ENCODE measurements at regions not wholly inside any gene's neighbourhood (a gene's known extent, or its start where the extent isn't known, plus 50 kb on each side); places are given as distances from the start of the nearest gene placed in this dataset.

DNA sequence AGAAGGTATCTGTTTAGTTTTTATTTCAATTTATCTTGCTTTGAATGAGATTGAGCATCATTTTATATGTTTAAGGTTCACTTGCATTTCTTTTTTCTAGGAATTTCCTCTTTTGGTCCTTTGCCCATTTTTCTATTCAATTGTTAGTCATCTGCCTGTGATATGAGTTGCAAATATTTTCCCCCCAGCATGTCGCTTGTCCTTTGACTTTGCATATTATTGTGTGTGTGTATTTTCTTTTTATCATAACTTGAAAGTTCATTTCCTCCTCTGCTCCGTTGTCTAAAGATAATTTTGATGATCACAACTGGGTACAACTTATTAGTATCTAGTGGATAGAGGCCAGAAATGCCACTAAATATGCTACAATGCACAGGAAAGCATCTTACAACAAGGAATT is 132.7 kb upstream of the MDFIC start:
- H3K4me1 ChIP-seq (ENCODE audit: insufficient read depth, low read length): no peaks in the 10 kb centered on the region
- no peaks in the 10 kb centered on the region for H3K36me3 Mint-ChIP-seq (ENCODE audit: low read depth)
- intact Hi-C loops (cut with DNase I, micrococcal nuclease): no loop called here
- no peaks in the 10 kb centered on the region for H3K4me1 Mint-ChIP-seq (ENCODE audit: low read depth)
- ATAC-seq (ENCODE audit: poor library complexity) (no peak), DNase-seq (no peak)
- H3K27ac ChIP-seq (ENCODE audit: low read depth in 1 of 2, low read length in 2 of 2): no peak overlapping the region
- CTCF ChIA-PET: no interaction called here
- no peaks in the 10 kb centered on the region for H3K9me3 Mint-ChIP-seq
- no peaks in the 10 kb centered on the region for H3K27me3 Mint-ChIP-seq
- no peaks in the 10 kb centered on the region for H3K36me3 ChIP-seq (ENCODE audit: insufficient read depth, low read length)
- no peak overlapping the region for H3K4me3 Mint-ChIP-seq
- no peak overlapping the region for H3K27ac Mint-ChIP-seq
- TF ChIP-seq, protein P1, sequence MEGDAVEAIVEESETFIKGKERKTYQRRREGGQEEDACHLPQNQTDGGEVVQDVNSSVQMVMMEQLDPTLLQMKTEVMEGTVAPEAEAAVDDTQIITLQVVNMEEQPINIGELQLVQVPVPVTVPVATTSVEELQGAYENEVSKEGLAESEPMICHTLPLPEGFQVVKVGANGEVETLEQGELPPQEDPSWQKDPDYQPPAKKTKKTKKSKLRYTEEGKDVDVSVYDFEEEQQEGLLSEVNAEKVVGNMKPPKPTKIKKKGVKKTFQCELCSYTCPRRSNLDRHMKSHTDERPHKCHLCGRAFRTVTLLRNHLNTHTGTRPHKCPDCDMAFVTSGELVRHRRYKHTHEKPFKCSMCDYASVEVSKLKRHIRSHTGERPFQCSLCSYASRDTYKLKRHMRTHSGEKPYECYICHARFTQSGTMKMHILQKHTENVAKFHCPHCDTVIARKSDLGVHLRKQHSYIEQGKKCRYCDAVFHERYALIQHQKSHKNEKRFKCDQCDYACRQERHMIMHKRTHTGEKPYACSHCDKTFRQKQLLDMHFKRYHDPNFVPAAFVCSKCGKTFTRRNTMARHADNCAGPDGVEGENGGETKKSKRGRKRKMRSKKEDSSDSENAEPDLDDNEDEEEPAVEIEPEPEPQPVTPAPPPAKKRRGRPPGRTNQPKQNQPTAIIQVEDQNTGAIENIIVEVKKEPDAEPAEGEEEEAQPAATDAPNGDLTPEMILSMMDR (IDR thresholded peaks at IDR 0.05): no peak
- no peaks in the 10 kb centered on the region for H3K9me3 ChIP-seq (ENCODE audit: control insufficient read depth in 1 of 2, insufficient read depth in 1 of 2, low read length in 2 of 2)
- H3K4me3 ChIP-seq (ENCODE audit: low read length): no peak overlapping the region
- POLR2A ChIA-PET: no interaction called here
- H3K27me3 ChIP-seq (ENCODE audit: control insufficient read depth in 1 of 2, insufficient read depth in 2 of 2, low read length in 2 of 2): no peaks in the 10 kb centered on the region

DNA sequence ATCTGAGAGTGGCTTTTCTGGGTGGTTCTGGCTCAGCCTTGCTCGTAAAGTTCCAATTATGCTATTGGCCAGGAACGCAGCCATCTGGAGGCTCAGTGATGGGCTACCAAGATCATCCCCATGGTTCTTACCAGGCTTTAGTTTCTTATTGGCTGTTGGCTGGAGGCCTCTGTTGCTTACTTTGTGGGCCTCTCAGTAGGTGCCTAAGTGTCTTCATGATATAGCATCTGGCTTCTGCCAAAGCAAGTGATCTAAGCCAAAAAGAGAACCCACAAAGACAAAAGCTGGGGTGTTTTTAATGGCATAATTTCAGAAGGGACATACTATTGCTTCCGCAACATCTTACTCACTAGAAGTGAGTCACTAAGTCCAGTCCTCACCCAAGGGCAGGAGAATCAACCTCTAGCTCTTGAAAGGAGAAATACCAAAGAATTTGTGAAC is 132.0 kb upstream of the MDFIC start:
- Mint-ChIP-seq H3K4me1 (ENCODE audit: low read depth) (no peaks in the 10 kb centered on the region), H3K27ac (no peak overlapping the region), H3K36me3 (ENCODE audit: low read depth) (no peaks in the 10 kb centered on the region), H3K4me3 (no peak overlapping the region), H3K27me3 (no peaks in the 10 kb centered on the region), H3K9me3 (no peaks in the 10 kb centered on the region)
- no peak overlapping the region for H3K27ac ChIP-seq (ENCODE audit: low read depth in 1 of 2, low read length in 2 of 2)
- H3K9me3 ChIP-seq (ENCODE audit: control insufficient read depth in 1 of 2, insufficient read depth in 1 of 2, low read length in 2 of 2): no peaks in the 10 kb centered on the region
- POLR2A ChIA-PET: no interaction called here
- CTCF ChIA-PET: no interaction called here
- H3K4me1 ChIP-seq (ENCODE audit: insufficient read depth, low read length): no peaks in the 10 kb centered on the region
- intact Hi-C loops (cut with DNase I, micrococcal nuclease): no loop called here
- no peak for ATAC-seq (ENCODE audit: poor library complexity)
- no peak for DNase-seq
- no peak overlapping the region for H3K4me3 ChIP-seq (ENCODE audit: low read length)
- H3K27me3 ChIP-seq (ENCODE audit: control insufficient read depth in 1 of 2, insufficient read depth in 2 of 2, low read length in 2 of 2): no peaks in the 10 kb centered on the region
- no peaks in the 10 kb centered on the region for H3K36me3 ChIP-seq (ENCODE audit: insufficient read depth, low read length)
- TF ChIP-seq, protein P1 (IDR thresholded peaks at IDR 0.05): no peak

DNA sequence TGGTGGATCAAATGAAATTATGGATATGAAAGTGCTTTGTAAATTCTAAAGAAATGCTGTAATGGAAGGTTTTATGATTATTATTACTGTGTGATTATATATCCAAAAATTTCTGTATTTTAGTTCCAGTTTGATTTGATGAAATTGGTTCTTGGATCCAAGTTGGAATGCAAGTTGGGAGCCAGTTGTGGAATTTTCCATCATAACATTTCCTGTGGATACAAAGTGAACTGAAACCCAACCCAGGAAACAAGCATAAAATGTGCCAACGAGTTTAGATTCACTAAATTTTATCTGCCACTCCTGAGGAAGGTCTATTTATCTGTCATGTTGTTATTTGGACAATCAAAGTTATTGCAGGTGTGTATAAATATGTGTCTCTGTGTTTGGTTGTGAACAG is 131.4 kb upstream of the MDFIC start:
- Mint-ChIP-seq H3K4me1 (ENCODE audit: low read depth) (no peaks in the 10 kb centered on the region), H3K27ac (no peak overlapping the region), H3K27me3 (no peaks in the 10 kb centered on the region), H3K4me3 (no peak overlapping the region), H3K9me3 (no peaks in the 10 kb centered on the region), H3K36me3 (ENCODE audit: low read depth) (no peaks in the 10 kb centered on the region)
- intact Hi-C loops (cut with DNase I, micrococcal nuclease): no loop called here
- CTCF ChIA-PET: no interaction called here
- Histone ChIP-seq H3K36me3 (ENCODE audit: insufficient read depth, low read length) (no peaks in the 10 kb centered on the region), H3K4me1 (ENCODE audit: insufficient read depth, low read length) (no peaks in the 10 kb centered on the region), H3K4me3 (ENCODE audit: low read length) (no peak overlapping the region), H3K27me3 (ENCODE audit: control insufficient read depth in 1 of 2, insufficient read depth in 2 of 2, low read length in 2 of 2) (no peaks in the 10 kb centered on the region), H3K27ac (ENCODE audit: low read depth in 1 of 2, low read length in 2 of 2) (no peak overlapping the region), H3K9me3 (ENCODE audit: control insufficient read depth in 1 of 2, insufficient read depth in 1 of 2, low read length in 2 of 2) (no peaks in the 10 kb centered on the region)
- ATAC-seq (ENCODE audit: poor library complexity) (no peak), DNase-seq (no peak)
- POLR2A ChIA-PET: no interaction called here
- TF ChIP-seq, protein P1 (IDR thresholded peaks at IDR 0.05): no peak

All from CD4-positive, alpha-beta T cell (primary cell).